Dedifferentiated amniotic fluid mesenchymal stem cell (primary cell): ENCODE measurements at regions not wholly inside any gene's neighbourhood (a gene's known extent, or its start where the extent isn't known, plus 50 kb on each side); places are given as distances from the start of the nearest gene placed in this dataset.

Experiments used
- DNase-seq: peaks from one replicate; pipeline ENCODE4 v3.0.0-alpha.2; 2016; ENCODE audit errors: extremely low spot score

- no peak for DNase-seq
Observed at GRCh38 chr15:31456354-31457060, 129.9 kb downstream of the KLF13 start.

DNA sequence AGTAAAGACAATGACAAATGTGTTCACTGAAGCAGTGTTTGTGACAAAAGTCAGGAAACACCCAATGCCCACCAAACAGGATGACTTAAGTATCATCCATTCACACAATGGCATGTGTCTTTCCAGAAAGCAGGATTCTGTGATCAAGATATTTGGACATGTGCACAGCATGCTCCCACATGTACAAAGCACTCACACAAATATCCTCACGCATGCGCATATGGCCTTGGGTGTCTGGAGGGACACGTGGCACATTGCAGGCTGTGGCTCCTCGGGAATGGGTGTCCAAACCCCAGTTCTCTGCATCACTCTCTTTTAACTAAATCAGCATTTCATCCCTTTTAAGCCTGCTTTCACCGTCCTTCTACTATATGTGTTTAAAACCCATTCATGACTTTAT lies 130.5 kb downstream of the KLF13 start:
- DNase-seq, result no peak

GRCh38 chr15:31457631-31458526 lies 131.2 kb downstream of the KLF13 start:
- DNase-seq, result peak; percentile 62

GRCh38 chr15:31458596-31459399 lies 132.2 kb downstream of the KLF13 start:
- no peak for DNase-seq

DNA sequence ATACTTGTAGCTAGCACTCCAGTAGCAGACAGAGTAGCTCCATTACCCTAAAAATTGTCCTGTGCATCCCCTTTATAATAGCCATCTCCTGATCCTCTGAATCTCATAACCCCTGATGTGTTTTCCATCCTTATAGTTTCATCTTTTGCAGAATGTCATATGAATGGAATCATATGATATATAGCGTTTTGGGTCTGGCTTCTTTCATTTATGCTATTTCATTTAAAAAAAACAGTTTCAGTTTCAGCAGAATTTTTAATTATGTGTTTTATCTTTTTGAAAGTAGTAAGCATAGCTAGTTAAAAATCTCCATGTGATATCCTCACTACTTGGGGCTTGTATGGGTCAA lies 132.7 kb downstream of the KLF13 start:
- DNase-seq, result no peak

DNA sequence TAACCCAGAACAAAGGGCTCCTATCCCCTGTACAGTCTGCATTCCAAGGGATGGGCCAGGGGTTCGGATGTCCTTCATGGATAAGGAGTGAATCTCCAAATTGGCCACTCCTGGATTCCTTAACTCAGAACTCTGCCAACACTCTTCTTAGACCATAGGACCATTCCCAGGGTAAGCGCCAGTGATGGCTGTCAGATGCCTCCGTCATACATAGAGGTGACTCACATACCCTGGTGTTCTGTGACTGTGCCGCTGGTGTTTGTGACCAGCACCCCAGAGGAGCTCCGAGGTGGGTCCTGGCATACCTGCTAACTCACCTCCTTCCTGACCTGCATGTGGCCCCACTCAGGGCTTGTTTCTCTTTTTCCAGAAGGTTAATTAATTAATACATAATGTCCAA lies 134.7 kb downstream of the KLF13 start:
- no peak for DNase-seq

- no peak for DNase-seq
Observed at GRCh38 chr15:31461911-31462480, 135.4 kb downstream of the KLF13 start.

DNA sequence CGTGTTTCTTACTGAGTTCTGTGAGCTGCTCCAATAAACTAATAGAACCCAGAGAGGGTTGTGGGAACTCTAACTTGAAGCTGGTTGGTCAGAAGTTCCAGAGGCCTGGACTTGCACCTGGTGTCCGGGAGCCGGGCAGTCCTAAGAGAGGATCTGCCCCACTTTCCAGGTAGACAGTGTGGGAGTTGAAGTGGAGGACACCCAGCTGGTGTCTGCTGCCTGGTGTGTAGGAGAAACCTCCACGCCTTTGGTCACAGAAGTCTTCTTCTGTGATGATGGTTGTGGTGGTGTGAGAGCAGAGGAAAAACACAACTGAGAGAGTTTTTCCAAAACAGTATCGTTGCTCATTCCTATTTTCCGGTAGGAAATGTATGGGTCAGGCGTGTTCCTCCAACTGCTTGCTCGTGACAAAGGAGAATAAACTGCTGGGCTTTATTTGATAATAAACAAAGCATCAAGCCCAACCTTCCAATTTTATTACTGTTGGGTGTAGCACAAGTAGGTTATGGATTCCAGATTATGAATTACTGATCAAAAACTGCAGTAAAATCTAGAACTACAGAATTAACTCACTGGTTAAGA lies 137.0 kb downstream of the KLF13 start:
- DNase-seq, result no peak

DNA sequence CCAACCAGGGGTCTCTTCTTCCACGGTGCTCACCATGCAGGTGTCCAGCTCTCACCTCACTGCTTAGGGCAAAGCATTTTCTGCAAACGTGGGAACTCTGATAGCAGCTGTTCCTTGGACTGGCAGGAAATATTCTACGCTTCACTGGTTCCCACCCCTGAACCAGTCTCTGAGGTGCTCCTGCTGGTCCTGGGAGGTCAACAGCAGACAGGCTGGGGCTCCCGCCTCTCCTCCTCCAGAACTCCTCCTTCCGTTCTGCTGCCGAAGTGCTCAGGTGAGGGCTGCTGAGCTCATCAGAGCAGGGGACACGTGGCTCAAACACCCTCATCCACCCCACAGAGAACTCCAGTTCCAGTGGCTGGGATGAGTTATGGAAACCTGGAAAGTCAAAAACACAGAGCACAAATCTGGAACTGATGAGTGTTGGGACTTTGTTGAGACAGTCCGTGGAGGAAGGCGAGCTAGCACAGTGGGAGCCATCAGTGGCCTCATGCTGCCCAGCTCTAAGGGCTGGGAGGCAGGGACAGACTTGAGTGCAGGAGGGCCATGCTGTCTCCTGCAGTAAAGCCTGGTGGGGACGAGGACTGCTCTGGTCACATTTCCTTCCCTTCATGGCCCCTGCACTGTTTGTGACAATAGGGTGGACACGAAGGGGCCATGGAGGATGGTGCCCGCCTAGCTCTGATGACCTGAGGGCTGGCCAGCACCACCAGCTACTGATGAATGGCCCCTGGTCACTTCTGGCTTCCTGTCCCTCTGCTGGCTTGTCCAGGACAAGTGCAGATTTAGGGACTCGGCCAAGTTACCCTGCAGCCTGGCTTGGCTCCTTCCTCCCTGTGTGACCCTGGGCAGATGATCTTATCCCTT lies 137.8 kb downstream of the KLF13 start:
- no peak for DNase-seq

GRCh38 chr15:31465083-31465955 lies 138.7 kb downstream of the KLF13 start:
- DNase-seq, result no peak

GRCh38 chr15:31467361-31467760 lies 140.7 kb downstream of the KLF13 start:
- no peak for DNase-seq

- DNase-seq, result no peak
Observed at GRCh38 chr15:31468911-31469785, 142.5 kb downstream of the KLF13 start.

DNA sequence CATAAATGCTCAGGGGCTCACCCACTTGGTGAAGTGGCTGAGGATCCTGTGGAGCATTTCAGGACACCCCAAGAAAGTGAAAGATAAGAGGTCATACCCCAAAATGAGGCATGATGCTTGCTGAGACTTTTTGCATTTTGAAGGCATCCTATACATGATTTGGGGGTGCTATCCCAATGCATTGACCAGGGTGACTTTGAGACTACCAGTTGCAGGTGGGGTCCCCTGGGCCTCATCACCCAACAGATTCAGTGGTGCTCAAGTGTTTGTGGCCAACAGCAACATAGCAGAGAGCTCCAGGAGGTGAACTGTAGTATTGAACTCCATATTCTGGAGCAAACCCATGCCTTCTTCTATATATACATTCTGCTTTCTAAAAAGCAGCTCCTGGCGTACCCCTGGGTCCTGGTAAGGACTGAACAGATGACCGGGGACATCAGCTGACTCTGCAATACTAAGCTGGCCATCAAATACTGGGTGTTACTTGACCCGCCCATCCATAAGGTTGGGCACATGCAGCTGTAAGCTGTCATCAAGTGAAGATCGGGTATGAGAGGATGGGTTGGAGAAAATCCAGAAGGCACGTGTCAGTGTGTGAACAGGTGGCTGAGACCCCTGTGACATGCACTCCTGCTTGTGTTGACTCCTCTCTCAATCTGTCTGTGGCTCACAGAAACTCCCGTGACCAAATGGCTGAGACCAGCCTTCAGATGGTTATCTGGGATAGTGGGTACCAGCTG lies 143.3 kb downstream of the KLF13 start:
- DNase-seq, result no peak

- DNase-seq, result no peak
Observed at GRCh38 chr15:31470756-31471155, 144.1 kb downstream of the KLF13 start.

DNA sequence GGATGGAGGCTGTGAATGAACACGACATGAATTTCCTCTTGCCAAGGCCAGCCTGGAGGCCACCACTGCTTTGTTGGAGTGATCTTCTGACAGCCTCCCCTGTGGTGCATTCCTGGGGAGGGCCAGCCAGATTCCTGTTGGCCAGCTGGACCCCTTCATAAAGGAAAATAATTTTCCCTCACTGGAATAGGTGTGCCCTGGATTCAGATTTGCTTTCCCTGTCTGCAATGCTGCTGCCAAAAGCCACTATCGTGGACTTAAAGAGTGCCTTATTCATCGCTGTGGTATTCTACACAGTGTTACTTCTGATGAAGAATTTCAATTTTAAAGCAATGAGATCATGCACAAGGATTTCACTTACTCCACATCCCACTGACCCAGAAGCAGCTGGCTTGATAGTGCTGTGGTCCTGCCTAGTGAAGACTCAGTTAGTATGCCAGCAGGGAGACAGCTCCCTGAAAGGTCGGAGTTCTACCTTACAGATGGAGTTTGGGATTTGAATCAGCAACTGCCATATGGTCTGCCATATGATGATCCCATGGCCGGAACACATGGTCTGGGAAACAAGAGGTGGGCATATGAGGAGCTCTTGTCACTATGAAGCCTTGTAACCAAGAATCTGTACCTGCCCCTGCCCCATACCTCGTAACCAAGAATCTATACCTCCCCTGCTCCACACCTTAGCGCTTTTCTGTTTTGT lies 145.2 kb downstream of the KLF13 start:
- peak; percentile 95 for DNase-seq

DNA sequence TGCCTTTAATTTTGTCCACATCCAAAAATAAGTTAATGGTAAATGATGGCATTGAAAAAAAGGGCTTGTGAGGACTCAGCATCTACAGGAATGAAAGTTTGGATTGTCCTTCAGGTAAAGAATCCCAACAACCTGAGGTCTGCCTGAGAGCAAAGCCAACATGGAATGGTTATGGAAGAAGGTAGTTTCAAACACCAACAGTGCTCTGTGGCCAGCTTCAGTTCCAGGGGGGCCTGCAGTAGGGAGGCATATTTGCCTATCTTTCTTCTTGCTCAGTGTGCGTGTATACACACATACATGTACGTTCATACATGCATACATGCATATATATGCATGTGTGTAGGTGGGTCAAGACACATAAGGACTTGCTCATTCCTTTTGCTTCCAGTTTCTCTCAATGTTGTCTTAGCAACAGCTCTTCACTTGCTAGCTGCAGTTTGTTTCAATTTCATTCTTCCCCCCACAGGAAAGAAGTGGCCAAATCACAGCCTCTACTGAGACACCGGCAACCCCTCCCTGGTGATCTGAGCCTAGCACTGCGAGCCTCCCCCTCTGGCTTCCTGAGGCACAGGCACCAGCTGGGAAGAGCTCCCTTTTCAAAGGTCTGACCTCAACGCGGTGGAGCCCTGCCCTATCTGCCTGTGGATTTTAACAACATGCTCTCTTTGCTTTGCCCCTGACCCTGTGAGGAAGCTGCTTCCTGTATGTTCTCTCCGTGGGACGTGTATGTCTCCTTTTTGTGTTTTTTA lies 146.2 kb downstream of the KLF13 start:
- no peak for DNase-seq
